ENCODE measurements at regions not wholly inside any gene's neighbourhood (a gene's known extent, or its start where the extent isn't known, plus 50 kb on each side); places are given as distances from the start of the nearest gene placed in this dataset.

GRCh38 chr1:55443175-55443915 is 228.2 kb upstream of the USP24 start (continued):
- TF ChIP-seq HMGXB3 (CRISPR knock-in tag; IDR thresholded peaks at IDR 0.05; ENCODE audit: borderline replicate concordance) (no peak), ZNF296 (CRISPR knock-in tag; conservative IDR thresholded peaks at IDR 0.05) (no peak), KDM6A (CRISPR knock-in tag; IDR thresholded peaks at IDR 0.05; ENCODE audit: low read depth) (no peak), ZNF670 (CRISPR knock-in tag; IDR thresholded peaks at IDR 0.05; ENCODE audit: borderline replicate concordance) (no peak), ZGPAT (CRISPR knock-in tag; IDR thresholded peaks at IDR 0.05) (no peak), AHR (CRISPR knock-in tag; IDR thresholded peaks at IDR 0.05) (no peak), ZNF468 (CRISPR knock-in tag; IDR thresholded peaks at IDR 0.05) (no peak), RXRA (CRISPR knock-in tag; IDR thresholded peaks at IDR 0.05) (no peak), CEBPZ (IDR thresholded peaks at IDR 0.05; ENCODE audit: low read length) (no peak), ZNF207 (IDR thresholded peaks at IDR 0.05; ENCODE audit: borderline replicate concordance) (no peak), ARID3A (IDR thresholded peaks at IDR 0.05; ENCODE audit: low read depth, low read length) (no peak), SRSF9 (IDR thresholded peaks at IDR 0.05; ENCODE audit: borderline replicate concordance, insufficient read depth, low read depth, low read length, poor library complexity, severe bottlenecking) (no peak)
- TF ChIP-seq, protein P1, sequence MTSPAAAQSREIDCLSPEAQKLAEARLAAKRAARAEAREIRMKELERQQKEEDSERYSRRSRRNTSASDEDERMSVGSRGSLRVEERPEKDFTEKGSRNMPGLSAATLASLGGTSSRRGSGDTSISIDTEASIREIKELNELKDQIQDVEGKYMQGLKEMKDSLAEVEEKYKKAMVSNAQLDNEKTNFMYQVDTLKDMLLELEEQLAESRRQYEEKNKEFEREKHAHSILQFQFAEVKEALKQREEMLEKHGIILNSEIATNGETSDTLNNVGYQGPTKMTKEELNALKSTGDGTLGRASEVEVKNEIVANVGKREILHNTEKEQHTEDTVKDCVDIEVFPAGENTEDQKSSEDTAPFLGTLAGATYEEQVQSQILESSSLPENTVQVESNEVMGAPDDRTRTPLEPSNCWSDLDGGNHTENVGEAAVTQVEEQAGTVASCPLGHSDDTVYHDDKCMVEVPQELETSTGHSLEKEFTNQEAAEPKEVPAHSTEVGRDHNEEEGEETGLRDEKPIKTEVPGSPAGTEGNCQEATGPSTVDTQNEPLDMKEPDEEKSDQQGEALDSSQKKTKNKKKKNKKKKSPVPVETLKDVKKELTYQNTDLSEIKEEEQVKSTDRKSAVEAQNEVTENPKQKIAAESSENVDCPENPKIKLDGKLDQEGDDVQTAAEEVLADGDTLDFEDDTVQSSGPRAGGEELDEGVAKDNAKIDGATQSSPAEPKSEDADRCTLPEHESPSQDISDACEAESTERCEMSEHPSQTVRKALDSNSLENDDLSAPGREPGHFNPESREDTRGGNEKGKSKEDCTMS (CRISPR knock-in tag; conservative IDR thresholded peaks at IDR 0.05) = no peak
- TF ChIP-seq, protein P2, sequence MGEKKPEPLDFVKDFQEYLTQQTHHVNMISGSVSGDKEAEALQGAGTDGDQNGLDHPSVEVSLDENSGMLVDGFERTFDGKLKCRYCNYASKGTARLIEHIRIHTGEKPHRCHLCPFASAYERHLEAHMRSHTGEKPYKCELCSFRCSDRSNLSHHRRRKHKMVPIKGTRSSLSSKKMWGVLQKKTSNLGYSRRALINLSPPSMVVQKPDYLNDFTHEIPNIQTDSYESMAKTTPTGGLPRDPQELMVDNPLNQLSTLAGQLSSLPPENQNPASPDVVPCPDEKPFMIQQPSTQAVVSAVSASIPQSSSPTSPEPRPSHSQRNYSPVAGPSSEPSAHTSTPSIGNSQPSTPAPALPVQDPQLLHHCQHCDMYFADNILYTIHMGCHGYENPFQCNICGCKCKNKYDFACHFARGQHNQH (CRISPR knock-in tag; IDR thresholded peaks at IDR 0.05) = no peak
